ENCODE measurements at regions not wholly inside any gene's neighbourhood (a gene's known extent, or its start where the extent isn't known, plus 50 kb on each side); places are given as distances from the start of the nearest gene placed in this dataset.

DNA sequence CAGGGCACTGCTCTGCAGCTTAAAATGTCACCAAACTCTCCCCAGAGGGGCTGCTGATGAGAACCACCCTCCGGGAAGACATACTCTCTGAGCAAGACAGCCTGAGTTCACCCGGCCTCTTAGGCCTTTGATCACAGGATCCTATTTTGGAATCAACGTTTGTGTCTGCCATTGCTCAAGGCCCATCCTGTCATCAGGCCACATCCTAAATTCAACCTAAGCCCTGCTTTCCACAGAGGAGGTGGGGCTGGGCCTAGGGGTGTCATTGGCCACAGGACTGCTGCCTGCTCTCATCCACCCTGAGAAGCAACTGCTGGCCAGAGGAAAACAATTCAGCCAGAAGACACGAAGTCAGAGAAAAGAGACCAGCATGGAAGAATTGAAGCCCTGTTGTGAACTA, 351.1 kb upstream of the IRX2 start:
- no peak overlapping the region for H3K27ac ChIP-seq (ENCODE audit: low read depth, low read length)
- ChIA-PET RAD21 (ENCODE audit: low non-redundant PET in 1 of 2, low total read pairs in 2 of 2, uncharacterized antibody in 2 of 2, unreplicated experiment in 2 of 2) (no interaction called here), POLR2A (no interaction called here), CTCF (no interaction called here)
- H4K20me1 ChIP-seq (ENCODE audit: insufficient read depth), result no peaks in the 10 kb centered on the region
- no peaks in the 10 kb centered on the region for H3K9me2 ChIP-seq (ENCODE audit: insufficient read depth)
- no peak overlapping the region for H3K4me2 ChIP-seq (ENCODE audit: low read length)
- H3K27me3 ChIP-seq (ENCODE audit: insufficient read depth, low read length), result no peaks in the 10 kb centered on the region
- intact Hi-C loops (cut with micrococcal nuclease), result no loop called here
- TF ChIP-seq ZNF274 (IDR thresholded peaks at IDR 0.05; ENCODE audit: low read depth, low read length), result no peak
- H3K9me3 ChIP-seq (ENCODE audit: control insufficient read depth in 1 of 2, insufficient read depth in 1 of 2, low read depth in 1 of 2, low read length in 2 of 2), result peaks cover 3 to 11% of the 10 kb centered on the region in 2 experiments; a peak in 2 of 4 replicates
- no TSS peak for BruUV-seq (replicated peaks)
- H2AFZ ChIP-seq (ENCODE audit: low read depth, low read length, poor library complexity, severe bottlenecking), result no peak overlapping the region
- DNase-seq (ENCODE audit: low read depth, low spot score) (no peak), ATAC-seq (no peak)
- no peaks in the 10 kb centered on the region for H3K4me1 ChIP-seq (ENCODE audit: control insufficient read depth in 1 of 2, insufficient read depth in 2 of 2, low read length in 2 of 2)
- no peak overlapping the region for H3K9ac ChIP-seq (ENCODE audit: low read length)
- no peaks in the 10 kb centered on the region for H3K79me2 ChIP-seq (ENCODE audit: insufficient read depth, low read length)
- H3K4me3 ChIP-seq (replicated peaks in 1 of 2; ENCODE audit: low read depth in 1 of 2, low read length in 2 of 2), result no peak overlapping the region
- no peaks in the 10 kb centered on the region for H3K36me3 ChIP-seq (ENCODE audit: control insufficient read depth in 1 of 2, insufficient read depth in 2 of 2, low read length in 2 of 2)

DNA sequence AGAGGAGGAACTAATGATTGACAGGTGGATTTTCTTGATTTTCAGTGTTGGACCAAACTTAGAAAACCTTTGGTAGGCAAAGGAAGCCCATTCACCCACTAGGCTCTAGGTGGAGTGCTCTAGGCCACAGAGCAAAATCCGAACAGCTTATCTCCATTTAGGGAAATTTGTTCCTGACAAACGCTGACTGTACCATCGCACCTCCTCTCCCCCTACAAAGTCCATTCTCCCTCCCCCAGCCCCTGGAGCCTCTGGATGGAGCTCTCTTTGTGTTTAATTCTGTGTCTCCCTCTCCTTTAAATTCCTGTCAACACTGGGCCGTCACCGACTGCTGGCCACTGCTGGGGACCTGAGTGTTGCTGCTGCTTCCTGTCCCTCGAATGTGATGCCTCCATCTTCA, 350.1 kb upstream of the IRX2 start:
- CTCF ChIA-PET, result no interaction called here
- Histone ChIP-seq H3K9ac (ENCODE audit: low read length) (no peak overlapping the region), H4K20me1 (ENCODE audit: insufficient read depth) (no peaks in the 10 kb centered on the region), H3K4me2 (ENCODE audit: low read length) (no peak overlapping the region), H2AFZ (ENCODE audit: low read depth, low read length, poor library complexity, severe bottlenecking) (no peak overlapping the region), H3K36me3 (ENCODE audit: control insufficient read depth in 1 of 2, insufficient read depth in 2 of 2, low read length in 2 of 2) (no peaks in the 10 kb centered on the region), H3K4me3 (replicated peaks in 1 of 2; ENCODE audit: low read depth in 1 of 2, low read length in 2 of 2) (no peak overlapping the region), H3K27me3 (ENCODE audit: insufficient read depth, low read length) (no peaks in the 10 kb centered on the region), H3K4me1 (ENCODE audit: control insufficient read depth in 1 of 2, insufficient read depth in 2 of 2, low read length in 2 of 2) (no peaks in the 10 kb centered on the region), H3K9me3 (ENCODE audit: control insufficient read depth in 1 of 2, insufficient read depth in 1 of 2, low read depth in 1 of 2, low read length in 2 of 2) (peaks cover 3 to 15% of the 10 kb centered on the region in 2 experiments; a peak in 2 of 4 replicates), H3K79me2 (ENCODE audit: insufficient read depth, low read length) (no peaks in the 10 kb centered on the region), H3K27ac (ENCODE audit: low read depth, low read length) (no peak overlapping the region), H3K9me2 (ENCODE audit: insufficient read depth) (no peaks in the 10 kb centered on the region)
- ATAC-seq, result no peak
- RAD21 ChIA-PET (ENCODE audit: low non-redundant PET in 1 of 2, low total read pairs in 2 of 2, uncharacterized antibody in 2 of 2, unreplicated experiment in 2 of 2), result no interaction called here
- TF ChIP-seq YY1 (IDR thresholded peaks at IDR 0.05; ENCODE audit: extremely low read depth, insufficient replicate concordance, low read depth, low read length), result no peak
- no peak for TF ChIP-seq EGR1 (IDR thresholded peaks at IDR 0.05; ENCODE audit: low read depth)
- no peak for TF ChIP-seq RAD21 (IDR thresholded peaks at IDR 0.05; ENCODE audit: low read depth)
- TF ChIP-seq POLR2AphosphoS5 (IDR thresholded peaks at IDR 0.05; ENCODE audit: low read depth, low read length), result no peak
- no peak for TF ChIP-seq FOSL1 (IDR thresholded peaks at IDR 0.05; ENCODE audit: low read depth)
- TF ChIP-seq EZH2phosphoT487 (IDR thresholded peaks at IDR 0.05; ENCODE audit: borderline replicate concordance), result no peak
- no peak for TF ChIP-seq SIN3A (IDR thresholded peaks at IDR 0.05; ENCODE audit: low read depth)
- TF ChIP-seq MAX (IDR thresholded peaks at IDR 0.05), result no peak
- no peak for TF ChIP-seq JUND (IDR thresholded peaks at IDR 0.05)
- TF ChIP-seq, protein P1, sequence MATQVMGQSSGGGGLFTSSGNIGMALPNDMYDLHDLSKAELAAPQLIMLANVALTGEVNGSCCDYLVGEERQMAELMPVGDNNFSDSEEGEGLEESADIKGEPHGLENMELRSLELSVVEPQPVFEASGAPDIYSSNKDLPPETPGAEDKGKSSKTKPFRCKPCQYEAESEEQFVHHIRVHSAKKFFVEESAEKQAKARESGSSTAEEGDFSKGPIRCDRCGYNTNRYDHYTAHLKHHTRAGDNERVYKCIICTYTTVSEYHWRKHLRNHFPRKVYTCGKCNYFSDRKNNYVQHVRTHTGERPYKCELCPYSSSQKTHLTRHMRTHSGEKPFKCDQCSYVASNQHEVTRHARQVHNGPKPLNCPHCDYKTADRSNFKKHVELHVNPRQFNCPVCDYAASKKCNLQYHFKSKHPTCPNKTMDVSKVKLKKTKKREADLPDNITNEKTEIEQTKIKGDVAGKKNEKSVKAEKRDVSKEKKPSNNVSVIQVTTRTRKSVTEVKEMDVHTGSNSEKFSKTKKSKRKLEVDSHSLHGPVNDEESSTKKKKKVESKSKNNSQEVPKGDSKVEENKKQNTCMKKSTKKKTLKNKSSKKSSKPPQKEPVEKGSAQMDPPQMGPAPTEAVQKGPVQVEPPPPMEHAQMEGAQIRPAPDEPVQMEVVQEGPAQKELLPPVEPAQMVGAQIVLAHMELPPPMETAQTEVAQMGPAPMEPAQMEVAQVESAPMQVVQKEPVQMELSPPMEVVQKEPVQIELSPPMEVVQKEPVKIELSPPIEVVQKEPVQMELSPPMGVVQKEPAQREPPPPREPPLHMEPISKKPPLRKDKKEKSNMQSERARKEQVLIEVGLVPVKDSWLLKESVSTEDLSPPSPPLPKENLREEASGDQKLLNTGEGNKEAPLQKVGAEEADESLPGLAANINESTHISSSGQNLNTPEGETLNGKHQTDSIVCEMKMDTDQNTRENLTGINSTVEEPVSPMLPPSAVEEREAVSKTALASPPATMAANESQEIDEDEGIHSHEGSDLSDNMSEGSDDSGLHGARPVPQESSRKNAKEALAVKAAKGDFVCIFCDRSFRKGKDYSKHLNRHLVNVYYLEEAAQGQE (IDR thresholded peaks at IDR 0.05; ENCODE audit: low read depth), result no peak
- no peak for TF ChIP-seq ZBTB33 (IDR thresholded peaks at IDR 0.05; ENCODE audit: extremely low read depth, insufficient replicate concordance, low read length)
- TF ChIP-seq POLR2A (IDR thresholded peaks at IDR 0.05; ENCODE audit: borderline replicate concordance, extremely low read depth, insufficient read depth, insufficient read length), result no peak
- no peak for TF ChIP-seq TCF7L2 (IDR thresholded peaks at IDR 0.05; ENCODE audit: borderline replicate concordance, extremely low read depth, insufficient read depth, insufficient read length)
- TF ChIP-seq ZNF274 (IDR thresholded peaks at IDR 0.05; ENCODE audit: low read depth, low read length), result no peak
- TF ChIP-seq SRF (IDR thresholded peaks at IDR 0.05; ENCODE audit: low read depth), result no peak
- no peak for TF ChIP-seq EZH2 (IDR thresholded peaks at IDR 0.05)
- no peak for DNase-seq (ENCODE audit: low read depth, low spot score)
- POLR2A ChIA-PET, result no interaction called here
- BruUV-seq (replicated peaks), result no TSS peak
- intact Hi-C loops (cut with micrococcal nuclease), result no loop called here
